H1 (cell line): ENCODE measurements at regions not wholly inside any gene's neighbourhood (a gene's known extent, or its start where the extent isn't known, plus 50 kb on each side); places are given as distances from the start of the nearest gene placed in this dataset.

Source experiments
- SRF ChIP-seq: IDR thresholded peaks from 2 replicates; pipeline ENCODE4 v1.6.1; 2011; ENCODE audit warnings: mild to moderate bottlenecking, low read depth, low read length, moderate library complexity
- TAF1 ChIP-seq: IDR thresholded peaks from 2 replicates; pipeline ENCODE4 v1.6.1; 2011; ENCODE audit warnings: mild to moderate bottlenecking, low read depth, low read length
- TF ChIP-seq, protein P1 (sequence below): IDR thresholded peaks from 2 replicates; pipeline ENCODE4 v1.6.1; 2011; ENCODE audit warnings: low read length, improper control_type of control experiment

DNA sequence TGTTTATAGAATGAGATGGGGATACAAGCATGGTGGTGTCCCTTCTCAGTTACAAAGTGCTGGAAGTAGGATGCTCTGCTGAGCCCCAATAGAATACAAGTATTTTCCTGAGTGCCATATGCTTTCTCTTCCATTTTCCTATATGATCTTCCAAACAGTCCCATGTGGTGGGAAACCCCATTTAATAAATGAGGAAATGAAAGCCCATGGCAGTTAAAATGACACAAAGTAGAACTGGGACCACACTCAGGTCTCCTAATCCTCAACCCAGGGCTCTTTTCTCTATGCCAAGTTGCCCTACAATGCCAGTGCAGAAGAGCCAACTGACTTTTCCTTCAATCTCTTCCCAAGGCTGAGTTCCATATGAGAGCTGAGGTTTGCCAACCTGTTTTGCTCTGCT is 198.0 kb upstream of the FOXN2 start:
- TF ChIP-seq, protein P1, sequence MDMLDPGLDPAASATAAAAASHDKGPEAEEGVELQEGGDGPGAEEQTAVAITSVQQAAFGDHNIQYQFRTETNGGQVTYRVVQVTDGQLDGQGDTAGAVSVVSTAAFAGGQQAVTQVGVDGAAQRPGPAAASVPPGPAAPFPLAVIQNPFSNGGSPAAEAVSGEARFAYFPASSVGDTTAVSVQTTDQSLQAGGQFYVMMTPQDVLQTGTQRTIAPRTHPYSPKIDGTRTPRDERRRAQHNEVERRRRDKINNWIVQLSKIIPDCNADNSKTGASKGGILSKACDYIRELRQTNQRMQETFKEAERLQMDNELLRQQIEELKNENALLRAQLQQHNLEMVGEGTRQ, result no peak
- TF ChIP-seq TAF1, result no peak
- no peak for TF ChIP-seq SRF
